Effector memory CD4-positive, alpha-beta T cell (primary cell): ENCODE measurements at regions not wholly inside any gene's neighbourhood (a gene's known extent, or its start where the extent isn't known, plus 50 kb on each side); places are given as distances from the start of the nearest gene placed in this dataset.

Experiments used
- DNase-seq, 3 donors: peaks; one replicate each; pipeline ENCODE4 v3.0.0-alpha.2; 2020
- H3K27ac ChIP-seq: 2 replicates; pipeline ENCODE4 v1.7.0; 2013; ENCODE audit warnings: mild to moderate bottlenecking, low read length, moderate library complexity; ENCODE audit not compliant: insufficient read depth, poor library complexity, severe bottlenecking
- H3K27me3 ChIP-seq: replicated peaks from 2 replicates; pipeline ENCODE4 v1.7.0; 2013; ENCODE audit warnings: mild to moderate bottlenecking, low read length; ENCODE audit not compliant: insufficient read depth, control insufficient read depth, poor library complexity, severe bottlenecking
- H3K36me3 ChIP-seq: 2 replicates; pipeline ENCODE4 v1.7.0; 2013; ENCODE audit warnings: mild to moderate bottlenecking, low read length, moderate library complexity; ENCODE audit not compliant: control insufficient read depth, insufficient read depth
- H3K4me1 ChIP-seq: 2 replicates; pipeline ENCODE4 v1.7.0; 2013; ENCODE audit warnings: low read length, mild to moderate bottlenecking; ENCODE audit not compliant: control insufficient read depth, insufficient read depth, poor library complexity, severe bottlenecking
- H3K4me3 ChIP-seq: 2 replicates; pipeline ENCODE4 v1.7.0; 2013; ENCODE audit warnings: low read length, low read depth, mild to moderate bottlenecking; ENCODE audit not compliant: insufficient read depth, poor library complexity, severe bottlenecking
- H3K9me3 ChIP-seq: 2 replicates; pipeline ENCODE4 v1.7.0; 2013; ENCODE audit warnings: mild to moderate bottlenecking, low read length, moderate library complexity; ENCODE audit not compliant: control insufficient read depth

DNA sequence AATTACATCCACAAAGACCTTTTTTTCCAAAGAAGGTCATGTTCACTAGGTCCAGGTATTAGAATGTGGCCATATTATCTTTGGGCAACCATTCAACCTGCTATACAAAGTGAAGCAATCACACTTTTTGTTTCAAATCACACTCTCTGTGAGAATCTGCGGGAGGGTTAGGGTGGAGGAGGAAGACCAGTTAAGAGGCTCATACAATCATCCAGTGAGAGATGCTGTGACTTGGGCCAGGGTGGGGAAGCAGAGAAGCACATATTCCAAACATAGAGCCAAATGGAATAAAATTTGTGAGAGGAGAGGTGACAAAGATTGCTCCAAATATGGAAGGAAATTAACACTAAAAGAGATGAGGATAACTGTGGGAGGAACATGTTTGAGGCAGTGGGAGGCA, 351.6 kb downstream of the CYRIA start:
- Histone ChIP-seq H3K27me3 (no peaks in the 10 kb centered on the region), H3K4me3 (no peak overlapping the region), H3K9me3 (no peaks in the 10 kb centered on the region), H3K4me1 (no peaks in the 10 kb centered on the region), H3K36me3 (no peaks in the 10 kb centered on the region), H3K27ac (no peak overlapping the region)
- no peak for DNase-seq

DNA sequence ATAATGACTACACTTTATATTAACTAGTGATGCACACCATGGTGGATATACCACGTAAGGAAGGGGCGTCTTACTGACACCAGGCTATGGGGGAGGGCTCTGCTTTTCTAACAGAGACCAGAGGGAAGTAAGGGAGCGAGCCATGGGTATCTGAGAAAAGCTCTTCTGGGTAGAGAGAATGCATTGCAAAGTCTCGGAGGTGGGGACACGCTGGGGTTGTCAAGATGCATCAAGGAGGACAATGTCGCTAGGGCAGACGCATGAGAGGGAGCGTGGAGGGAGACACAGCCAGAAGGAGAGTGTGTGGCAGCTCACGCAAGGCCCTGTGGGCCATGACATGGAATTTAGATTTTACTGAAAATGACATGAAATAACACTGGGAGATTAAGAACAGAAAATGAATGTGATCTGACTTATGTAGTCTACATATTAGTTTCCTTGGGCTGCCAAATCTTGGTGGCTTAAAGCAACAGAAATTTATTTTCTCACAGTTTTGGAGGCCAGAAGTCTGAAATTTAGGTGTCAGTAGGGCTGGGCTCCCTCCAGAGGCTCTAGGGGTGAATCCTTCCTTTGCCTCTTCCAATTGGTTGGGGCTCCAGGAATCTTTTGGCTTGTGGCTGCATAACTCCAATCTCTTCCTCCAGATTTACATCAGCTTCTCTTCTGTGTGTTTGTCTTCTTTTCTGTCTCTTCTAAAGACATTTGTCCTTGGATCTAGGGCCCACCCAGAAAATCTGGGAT, 352.2 kb downstream of the CYRIA start:
- Histone ChIP-seq H3K9me3 (no peaks in the 10 kb centered on the region), H3K27me3 (no peaks in the 10 kb centered on the region), H3K27ac (no peak overlapping the region), H3K36me3 (no peaks in the 10 kb centered on the region), H3K4me1 (no peaks in the 10 kb centered on the region), H3K4me3 (no peak overlapping the region)
- no peak for DNase-seq

DNA sequence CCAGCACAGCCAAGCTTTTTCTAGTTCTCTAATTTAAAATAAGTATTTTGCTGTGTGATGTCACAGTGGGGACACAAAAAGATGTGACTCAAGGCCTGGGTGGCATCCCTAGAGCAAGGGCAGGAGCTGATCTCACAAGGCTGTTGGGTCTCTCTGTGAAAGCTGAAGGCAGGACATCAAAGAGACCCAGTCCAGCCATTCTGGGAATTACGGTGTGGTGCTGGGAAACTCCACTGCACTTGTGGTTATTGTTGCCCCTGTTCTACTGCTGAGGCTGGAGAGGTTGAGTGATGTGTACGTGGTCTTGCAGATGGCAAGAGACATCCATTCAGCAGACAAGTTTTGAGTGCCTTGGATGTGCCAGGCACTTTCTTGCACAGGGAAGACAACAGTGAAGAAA, 352.9 kb downstream of the CYRIA start:
- H3K9me3 ChIP-seq: no peaks in the 10 kb centered on the region
- no peak overlapping the region for H3K27ac ChIP-seq
- no peak overlapping the region for H3K4me3 ChIP-seq
- no peaks in the 10 kb centered on the region for H3K4me1 ChIP-seq
- no peaks in the 10 kb centered on the region for H3K36me3 ChIP-seq
- no peak for DNase-seq
- H3K27me3 ChIP-seq: no peaks in the 10 kb centered on the region

DNA sequence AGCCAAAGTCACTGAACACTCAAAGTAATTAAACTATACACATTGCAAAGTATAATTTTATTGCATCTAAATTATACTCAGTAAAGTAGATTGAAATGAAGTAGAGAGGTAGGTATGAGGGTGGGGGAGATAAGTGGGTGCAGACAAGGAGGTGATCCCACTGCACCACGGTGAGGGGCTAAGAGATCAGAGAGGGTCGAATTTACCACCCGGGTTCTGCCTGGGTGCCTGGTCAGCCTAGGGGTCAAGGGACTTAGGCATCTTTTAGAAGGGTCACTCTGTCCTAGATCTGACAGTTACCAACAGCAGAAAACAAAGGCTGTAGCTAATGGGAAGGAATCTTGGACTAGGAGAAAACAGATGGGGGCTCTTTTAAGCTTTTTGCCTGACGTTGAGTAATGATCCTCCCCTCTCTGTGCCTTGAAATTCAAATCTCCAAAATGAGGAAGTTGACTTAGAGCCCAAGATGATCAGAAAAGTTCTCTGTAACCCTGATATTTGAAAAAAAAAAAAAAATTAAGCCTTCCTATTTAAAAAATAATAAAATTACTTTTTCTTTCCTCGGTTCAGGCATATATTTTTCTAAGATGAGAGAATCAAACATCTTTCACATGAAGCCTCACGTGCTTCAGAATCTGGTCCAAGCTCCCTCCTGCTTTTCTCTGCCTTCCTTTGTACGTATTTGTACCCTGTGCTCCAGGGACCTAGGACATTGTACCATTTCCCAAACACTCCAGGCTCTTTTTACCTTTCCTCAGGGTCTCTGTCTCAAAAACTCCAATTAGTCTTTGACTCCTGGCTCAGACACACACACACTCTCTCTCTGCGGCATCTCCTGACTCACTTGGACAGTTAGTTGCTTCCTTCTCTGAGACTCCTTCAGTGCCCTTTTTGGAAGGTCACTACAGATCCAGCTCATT, 353.9 kb downstream of the CYRIA start:
- no peaks in the 10 kb centered on the region for H3K4me1 ChIP-seq
- no peaks in the 10 kb centered on the region for H3K36me3 ChIP-seq
- H3K27ac ChIP-seq: no peak overlapping the region
- no peak for DNase-seq
- H3K4me3 ChIP-seq: no peak overlapping the region
- H3K27me3 ChIP-seq: no peaks in the 10 kb centered on the region
- no peaks in the 10 kb centered on the region for H3K9me3 ChIP-seq

DNA sequence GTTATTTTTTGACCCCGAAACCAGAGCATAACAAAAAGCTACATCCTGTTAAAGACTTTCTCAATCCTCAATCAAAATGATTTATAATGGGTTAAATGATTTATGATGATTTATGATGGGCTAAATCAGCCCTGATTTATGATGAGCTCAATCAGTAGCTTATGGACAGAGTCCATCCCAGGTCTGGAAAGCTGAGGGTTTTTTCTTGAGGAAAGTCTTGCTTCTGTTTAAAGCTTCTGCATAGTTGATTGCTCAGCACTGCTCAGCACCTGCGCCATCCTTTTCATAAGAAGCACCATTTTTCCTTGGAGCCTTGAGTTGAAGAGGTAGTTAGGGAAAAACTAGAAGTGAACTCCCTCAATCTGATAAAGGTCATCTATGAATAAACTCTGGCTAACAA, 356.8 kb downstream of the CYRIA start:
- no peaks in the 10 kb centered on the region for H3K9me3 ChIP-seq
- no peak overlapping the region for H3K4me3 ChIP-seq
- no peak for DNase-seq
- no peaks in the 10 kb centered on the region for H3K4me1 ChIP-seq
- H3K36me3 ChIP-seq: no peaks in the 10 kb centered on the region
- no peaks in the 10 kb centered on the region for H3K27me3 ChIP-seq
- no peak overlapping the region for H3K27ac ChIP-seq

DNA sequence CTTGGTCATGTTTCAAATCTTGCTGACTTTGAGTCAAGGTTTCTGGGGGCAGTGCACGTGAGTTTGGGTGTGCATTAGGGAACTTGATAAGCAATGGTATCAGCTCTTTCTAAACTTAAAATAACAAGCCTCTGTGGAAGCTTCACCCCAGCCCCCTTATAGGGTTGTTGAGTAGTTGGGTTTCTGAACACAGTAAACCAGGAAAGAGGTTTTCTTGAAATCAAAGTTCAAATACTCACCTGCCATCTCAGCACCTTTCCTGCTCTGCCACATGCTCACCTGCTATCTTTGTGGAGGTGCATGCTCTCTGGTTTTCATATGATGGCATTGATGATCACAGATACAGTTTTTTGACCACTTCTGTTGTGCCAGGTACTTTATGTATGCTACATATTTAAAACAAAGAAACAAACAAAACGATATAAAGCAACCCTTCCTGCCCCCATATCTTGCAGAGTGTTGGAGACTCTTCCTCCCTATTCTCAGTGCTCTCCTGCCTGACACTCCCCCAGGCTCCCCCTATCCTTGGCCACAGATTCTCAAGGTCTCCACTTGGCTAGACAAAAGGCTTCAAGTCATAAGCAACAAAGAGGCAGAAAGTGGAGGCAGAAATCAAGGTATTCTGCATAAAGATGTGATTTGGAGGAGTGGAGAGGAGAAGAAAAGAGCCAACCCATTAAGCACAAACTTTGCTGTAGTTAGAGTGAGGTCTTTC, 360.6 kb downstream of the CYRIA start:
- H3K4me3 ChIP-seq: no peak overlapping the region

DNA sequence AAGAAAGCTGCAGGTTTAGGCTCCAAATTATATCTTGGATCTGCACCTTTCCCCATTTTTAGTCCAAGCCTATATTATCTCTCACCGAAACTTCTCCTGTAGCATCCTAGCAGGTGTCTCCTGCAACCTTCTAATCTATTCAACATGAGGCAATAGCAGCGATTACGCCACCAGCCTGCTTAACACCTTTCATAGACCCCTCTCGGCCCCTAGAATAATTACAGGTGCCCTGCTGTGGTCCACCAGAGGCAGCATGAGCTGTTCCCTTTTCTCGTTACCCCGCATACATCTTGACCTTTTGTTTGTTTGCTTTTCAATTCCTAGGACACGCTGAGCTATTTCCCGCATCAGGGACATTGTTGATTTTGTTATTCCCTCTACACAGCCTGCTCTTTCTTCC, 361.9 kb downstream of the CYRIA start:
- H3K4me3 ChIP-seq: no peak overlapping the region
- DNase-seq: no peak
- no peaks in the 10 kb centered on the region for H3K36me3 ChIP-seq
- H3K27me3 ChIP-seq: no peaks in the 10 kb centered on the region
- H3K9me3 ChIP-seq: no peaks in the 10 kb centered on the region
- no peak overlapping the region for H3K27ac ChIP-seq
- H3K4me1 ChIP-seq: no peaks in the 10 kb centered on the region

More for the DNA sequence above, 360.6 kb downstream of the CYRIA start:
- DNase-seq: no peak
- H3K27me3 ChIP-seq: no peaks in the 10 kb centered on the region
- no peaks in the 10 kb centered on the region for H3K36me3 ChIP-seq
- H3K4me1 ChIP-seq: no peaks in the 10 kb centered on the region
- H3K27ac ChIP-seq: no peak overlapping the region
- H3K9me3 ChIP-seq: no peaks in the 10 kb centered on the region

DNA sequence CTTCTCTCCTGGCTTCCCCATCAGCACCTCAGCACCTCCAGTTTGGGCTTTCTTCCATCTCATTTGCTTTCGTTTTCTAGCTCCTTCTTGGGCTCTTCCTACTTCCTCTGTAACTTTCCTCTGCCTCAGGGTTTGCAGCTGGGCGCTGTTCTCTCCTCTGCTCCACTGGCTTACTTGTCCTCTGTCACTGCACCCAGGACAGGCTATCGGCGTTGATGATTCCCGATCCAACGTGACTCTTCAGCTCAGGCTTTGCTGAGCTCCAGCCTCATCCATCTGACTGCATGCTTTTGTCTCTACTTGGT, 362.4 kb downstream of the CYRIA start:
- Histone ChIP-seq H3K36me3 (no peaks in the 10 kb centered on the region), H3K4me3 (no peak overlapping the region), H3K27ac (no peak overlapping the region), H3K27me3 (no peaks in the 10 kb centered on the region), H3K4me1 (no peaks in the 10 kb centered on the region), H3K9me3 (no peaks in the 10 kb centered on the region)
- DNase-seq: no peak

DNA sequence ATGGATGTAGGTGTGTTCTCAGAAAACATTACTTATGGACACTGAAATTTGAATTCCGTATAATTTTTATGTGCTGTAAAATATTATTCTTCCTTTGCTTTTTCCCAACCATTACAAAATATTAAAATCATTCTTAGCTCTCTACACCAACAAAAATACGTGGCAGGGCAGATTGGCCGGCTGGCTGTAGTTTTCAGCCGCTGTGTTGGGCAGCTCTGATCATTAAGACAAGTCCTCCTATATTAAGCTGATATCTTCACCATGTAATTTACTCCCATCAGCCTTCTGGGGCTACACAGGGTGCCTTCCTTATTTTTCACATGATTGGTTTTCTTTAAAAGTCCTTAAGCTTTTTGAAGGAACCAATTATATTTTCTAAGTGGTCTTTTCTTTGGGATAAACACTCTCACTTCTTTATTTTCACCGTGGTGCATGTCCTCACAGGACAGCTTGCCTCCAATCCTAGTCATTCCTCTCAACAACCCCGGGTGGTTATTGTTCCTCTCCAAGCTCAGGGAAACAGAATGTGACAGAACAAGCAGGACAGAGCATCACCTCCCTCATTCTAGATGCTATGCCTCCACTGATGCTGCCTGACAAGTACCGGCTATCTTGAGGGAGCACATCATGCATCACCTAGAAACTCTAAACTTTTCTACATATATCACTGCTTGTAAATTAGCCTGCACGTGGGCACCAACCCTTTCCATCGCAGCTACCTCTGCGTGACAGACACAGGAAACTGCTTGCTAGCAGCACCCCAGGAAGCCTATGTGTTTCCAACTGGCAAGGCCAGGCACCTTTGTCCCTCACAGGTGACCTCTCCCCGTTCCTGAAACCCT, 362.3 kb downstream of the MYCN start:
- no peaks in the 10 kb centered on the region for H3K36me3 ChIP-seq
- H3K4me1 ChIP-seq: no peaks in the 10 kb centered on the region
- DNase-seq: no peak
- H3K4me3 ChIP-seq: no peak overlapping the region
- no peaks in the 10 kb centered on the region for H3K27me3 ChIP-seq
- no peak overlapping the region for H3K27ac ChIP-seq
- no peaks in the 10 kb centered on the region for H3K9me3 ChIP-seq
